PC-3 (cell line): ENCODE measurements at regions not wholly inside any gene's neighbourhood (a gene's known extent, or its start where the extent isn't known, plus 50 kb on each side); places are given as distances from the start of the nearest gene placed in this dataset.

Experiments
- ATAC-seq: fragments of 200-7000 bp; cut with Tn5 transposase; 2 replicates; pipeline ENCODE4 v1.9.1; 2020; ENCODE audit warnings: mild to moderate bottlenecking, moderate library complexity
- BruUV-seq: library from RNA; stranded (reverse); fragments of 400-500 nt; replicated peaks from 2 replicates; lab custom pipeline; 2021; lab: Mats Ljungman, UMichigan
- CTCF ChIA-PET: fragments of 300-600 bp; sonication (Branson Sonifier 250); formaldehyde crosslinking; loops from one replicate; lab custom pipeline; 2022; ENCODE audit warnings: antibody characterized with exemption; lab: Charles Lee
- POLR2A ChIA-PET: fragments of 300-600 bp; sonication (Branson Sonifier 250); formaldehyde crosslinking; loops from one replicate; lab custom pipeline; 2022; ENCODE audit warnings: antibody characterized with exemption; ENCODE audit not compliant: unreplicated experiment; lab: Charles Lee
- DNase-seq: peaks from one replicate; pipeline ENCODE4 v3.0.0-alpha.2; 2015
- H2AFZ ChIP-seq: fragments of 300-600 bp; sonication (generic); 2 replicates; pipeline ENCODE4 v1.6.0; 2016; ENCODE audit warnings: antibody characterized with exemption, low read length
- H3F3A ChIP-seq: fragments of 300-600 bp; sonication (generic); one replicate; pipeline ENCODE4 v1.6.0; 2017; ENCODE audit warnings: antibody characterized with exemption, low read length, control low read depth, mild to moderate bottlenecking; ENCODE audit not compliant: unreplicated experiment
- H3K27ac ChIP-seq: fragments of 300-600 bp; sonication (generic); 2 replicates; pipeline ENCODE4 v1.5.1; 2016; ENCODE audit warnings: mild to moderate bottlenecking, low read length
- H3K27me3 ChIP-seq: fragments of 300-600 bp; sonication (generic); 2 replicates; pipeline ENCODE4 v1.6.1; 2016; ENCODE audit warnings: low read length, mixed read lengths
- H3K36me3 ChIP-seq: fragments of 300-600 bp; sonication (generic); 2 replicates; pipeline ENCODE4 v1.6.1; 2016; ENCODE audit warnings: low read depth, mixed run types, low read length, mixed read lengths
- H3K4me1 ChIP-seq: fragments of 300-600 bp; sonication (generic); 2 replicates; pipeline ENCODE4 v1.5.1; 2016; ENCODE audit warnings: low read length; ENCODE audit not compliant: insufficient read depth
- H3K4me2 ChIP-seq: fragments of 300-600 bp; sonication (generic); 2 replicates; pipeline ENCODE4 v1.6.0; 2016; ENCODE audit warnings: low read length
- H3K4me3 ChIP-seq: fragments of 300-600 bp; sonication (generic); 2 replicates; pipeline ENCODE4 v1.5.1; 2016; ENCODE audit warnings: mild to moderate bottlenecking, low read length, mixed read lengths
- H3K79me2 ChIP-seq: fragments of 300-600 bp; sonication (generic); 2 replicates; pipeline ENCODE4 v1.6.1; 2017; ENCODE audit warnings: low read length, mixed read lengths
- H3K9ac ChIP-seq: fragments of 300-600 bp; sonication (generic); 2 replicates; pipeline ENCODE4 v1.6.0; 2016; ENCODE audit warnings: mild to moderate bottlenecking, low read length
- H3K9me2 ChIP-seq: fragments of 300-600 bp; sonication (generic); replicated peaks from 2 replicates; pipeline ENCODE4 v1.6.1; 2016; ENCODE audit warnings: mixed run types, low read length, mixed read lengths
- H3K9me3 ChIP-seq: fragments of 300-600 bp; sonication (generic); 2 replicates; pipeline ENCODE4 v1.6.1; 2016; ENCODE audit warnings: low read length, mixed read lengths
- H4K20me1 ChIP-seq: fragments of 300-600 bp; sonication (generic); 2 replicates; pipeline ENCODE4 v1.6.1; 2016; ENCODE audit warnings: low read length, mixed read lengths
- CTCF ChIP-seq: fragments of 300-600 bp; sonication (generic); conservative IDR thresholded peaks from 2 replicates; pipeline ENCODE4 v1.5.1; 2017; ENCODE audit warnings: antibody characterized with exemption, low read depth, mild to moderate bottlenecking, low read length
- EZH2 ChIP-seq: fragments of 300-600 bp; sonication (generic); IDR thresholded peaks from one replicate; pipeline ENCODE4 v1.6.1; 2017; ENCODE audit warnings: antibody characterized with exemption, mild to moderate bottlenecking, low read length; ENCODE audit not compliant: unreplicated experiment
- EZH2phosphoT487 ChIP-seq: fragments of 300-600 bp; sonication (generic); IDR thresholded peaks from 2 replicates; pipeline ENCODE4 v1.6.1; 2018; ENCODE audit warnings: mild to moderate bottlenecking, antibody characterized with exemption, low read length, borderline replicate concordance
- intact Hi-C: fragments of 100-400 bp; cut with micrococcal nuclease; formaldehyde crosslinking; loops from 2 replicates; pipeline ENCODE4 v1.9.0; 2023

GRCh38 chr4:110778521-110778920 is 155.6 kb upstream of the PITX2 start:
- H3K9ac ChIP-seq = no peak overlapping the region
- intact Hi-C loops = no loop called here
- ATAC-seq = no peak
- H3K27me3 ChIP-seq = peaks cover 12% of the 10 kb centered on the region; the same call in 1 of the 2 replicates
- no peaks in the 10 kb centered on the region for H3K36me3 ChIP-seq
- POLR2A ChIA-PET = no interaction called here
- no peak overlapping the region for H3K4me2 ChIP-seq
- H2AFZ ChIP-seq = no peak overlapping the region
- BruUV-seq = no TSS peak
- H3K4me1 ChIP-seq = no peaks in the 10 kb centered on the region
- H3K79me2 ChIP-seq = no peaks in the 10 kb centered on the region
- no peak overlapping the region for H3K4me3 ChIP-seq
- no peaks in the 10 kb centered on the region for H3K9me3 ChIP-seq
- CTCF ChIA-PET = no interaction called here
- TF ChIP-seq EZH2phosphoT487 = no peak
- no peak for TF ChIP-seq EZH2
- TF ChIP-seq CTCF = no peak
- no peaks in the 10 kb centered on the region for H3K9me2 ChIP-seq
- H4K20me1 ChIP-seq = no peaks in the 10 kb centered on the region
- H3F3A ChIP-seq = no peaks in the 10 kb centered on the region
- H3K27ac ChIP-seq = no peak overlapping the region
- no peak for DNase-seq

GRCh38 chr4:110780538-110780937 is 157.7 kb upstream of the PITX2 start:
- Histone ChIP-seq H3K9me3 (no peaks in the 10 kb centered on the region), H3K79me2 (no peaks in the 10 kb centered on the region), H3K27me3 (peaks cover 8% of the 10 kb centered on the region), H4K20me1 (no peaks in the 10 kb centered on the region), H3K4me1 (no peaks in the 10 kb centered on the region), H3K27ac (no peak overlapping the region), H3K4me3 (no peak overlapping the region), H3K36me3 (no peaks in the 10 kb centered on the region), H3K9me2 (no peaks in the 10 kb centered on the region), H3K4me2 (no peak overlapping the region), H3F3A (no peaks in the 10 kb centered on the region), H2AFZ (no peak overlapping the region), H3K9ac (no peak overlapping the region)
- intact Hi-C loops = no loop called here
- ATAC-seq (no peak), DNase-seq (no peak)
- ChIA-PET POLR2A (no interaction called here), CTCF (no interaction called here)
- TF ChIP-seq EZH2 (no peak), CTCF (no peak), EZH2phosphoT487 (no peak)
- no TSS peak for BruUV-seq

GRCh38 chr4:110781944-110782343 is 159.1 kb upstream of the PITX2 start:
- TF ChIP-seq EZH2 (no peak), EZH2phosphoT487 (no peak), CTCF (no peak)
- ATAC-seq = no peak

More at GRCh38 chr4:110781944-110782343, 159.1 kb upstream of the PITX2 start:
- Histone ChIP-seq H2AFZ (no peak overlapping the region), H3K9me3 (no peaks in the 10 kb centered on the region), H3K27ac (no peak overlapping the region), H3K4me2 (no peak overlapping the region), H3K4me3 (no peak overlapping the region), H3K36me3 (no peaks in the 10 kb centered on the region), H4K20me1 (no peaks in the 10 kb centered on the region), H3K79me2 (no peaks in the 10 kb centered on the region), H3K27me3 (peaks cover 8% of the 10 kb centered on the region), H3K9me2 (no peaks in the 10 kb centered on the region), H3K9ac (no peak overlapping the region), H3K4me1 (no peaks in the 10 kb centered on the region), H3F3A (no peaks in the 10 kb centered on the region)
- intact Hi-C loops = no loop called here
- BruUV-seq = no TSS peak
- ChIA-PET POLR2A (no interaction called here), CTCF (no interaction called here)
- no peak for DNase-seq
